K562 (cell line): ENCODE measurements at regions not wholly inside any gene's neighbourhood (a gene's known extent, or its start where the extent isn't known, plus 50 kb on each side); places are given as distances from the start of the nearest gene placed in this dataset.

ENCODE experiments used
- ATAC-seq: fragments of 200-7000 bp; cut with Tn5 transposase; 3 replicates; pipeline ENCODE4 v1.9.1; 2020; ENCODE audit warnings: moderate library complexity
- BruUV-seq: library from RNA; stranded (reverse); fragments of 400-500 nt; replicated peaks from 2 replicates; lab custom pipeline; 2021; lab: Mats Ljungman, UMichigan
- CTCF ChIA-PET: fragments of 300-600 bp; formaldehyde crosslinking; extraction: SDS; loops from one replicate; lab custom pipeline; 2021; ENCODE audit warnings: low intra/inter-chr PET ratio; lab: Yijun Ruan, JAX
- POLR2A ChIA-PET: fragments of 300-600, 350-650 bp; sonication (Branson Sonifier 250); formaldehyde crosslinking; extraction: SDS; loops from one replicate; lab custom pipeline; 2021; ENCODE audit warnings: antibody characterized with exemption, inconsistent platforms; lab: Yijun Ruan, JAX
- DNase-seq, 4 experiments: peaks; one replicate each; pipeline versions ENCODE4 v3.0.0 to v3.0.0-alpha.2; 2011 to 2018; ENCODE audit warnings: low spot score in 3 of 4, mixed read lengths in 3 of 4; ENCODE audit errors: extremely low read depth in 1 of 4
- FAIRE-seq: peaks from 2 replicates; lab custom pipeline; 2011; peaks lifted over from hg19 to GRCh38; lab: Jason Lieb, UNC
- H2AFZ ChIP-seq: 2 replicates; pipeline ENCODE4 v1.6.0; 2011; ENCODE audit warnings: low read depth, low read length, control low read depth, inconsistent platforms
- H3K27ac ChIP-seq: fragments of 200-600 bp; 3 replicates; pipeline ENCODE4 v1.8.0; 2011; ENCODE audit warnings: low read depth, mild to moderate bottlenecking, control low read depth, inconsistent platforms, low read length, moderate library complexity, mixed read lengths; ENCODE audit errors: extremely low read depth
- H3K27me3 ChIP-seq, 2 experiments: fragments of 300-600 bp in 1 of 2; 2 replicates in 1 of 2; 3 replicates in 1 of 2; pipeline versions ENCODE4 v1.6.0 to v1.8.0; 2011; ENCODE audit warnings: inconsistent platforms in 2 of 2, low read length in 2 of 2, mild to moderate bottlenecking in 1 of 2, mixed read lengths in 1 of 2, moderate library complexity in 1 of 2; ENCODE audit not compliant: control insufficient read depth in 2 of 2, insufficient read depth in 2 of 2
- H3K36me3 ChIP-seq: fragments of 300-600 bp; 3 replicates; pipeline ENCODE4 v1.8.0; 2011; ENCODE audit warnings: mild to moderate bottlenecking, low read length, inconsistent platforms; ENCODE audit not compliant: control insufficient read depth, insufficient read depth
- H3K4me1 ChIP-seq, 2 experiments: fragments of 200-600 bp in 1 of 2; replicated peaks in 1 of 2; 2 replicates in 1 of 2; 3 replicates in 1 of 2; pipeline versions ENCODE4 v1.5.1 to v1.8.0; 2011; ENCODE audit warnings: inconsistent platforms in 2 of 2, low read length in 2 of 2, mild to moderate bottlenecking in 1 of 2, mixed read lengths in 1 of 2, moderate library complexity in 1 of 2; ENCODE audit not compliant: control insufficient read depth in 2 of 2, insufficient read depth in 2 of 2
- H3K4me2 ChIP-seq: 2 replicates; pipeline ENCODE4 v1.6.1; 2011; ENCODE audit warnings: low read length, control low read depth, inconsistent platforms, mixed read lengths; ENCODE audit not compliant: insufficient read depth
- H3K4me3 ChIP-seq: fragments of 200-600 bp; sonication (generic), shearing (Covaris generic); 2 replicates; pipeline ENCODE4 v1.5.1; 2016; ENCODE audit warnings: control low read depth, inconsistent platforms
- H3K79me2 ChIP-seq: fragments of 200-600 bp; 3 replicates; pipeline ENCODE4 v1.8.0; 2011; ENCODE audit warnings: low read length, inconsistent platforms; ENCODE audit not compliant: control insufficient read depth, insufficient read depth
- H3K9ac ChIP-seq, 2 experiments: 2 replicates each; pipeline versions ENCODE4 v1.6.0 to v1.6.1; 2011; ENCODE audit warnings: low read depth in 2 of 2, low read length in 2 of 2, control low read depth in 1 of 2, inconsistent platforms in 1 of 2, mild to moderate bottlenecking in 1 of 2, mixed read lengths in 1 of 2; ENCODE audit not compliant: insufficient read depth in 1 of 2
- H3K9me1 ChIP-seq: one replicate; pipeline ENCODE4 v1.6.0; 2011; ENCODE audit warnings: inconsistent platforms, mild to moderate bottlenecking, low read length, moderate library complexity; ENCODE audit not compliant: control insufficient read depth, insufficient read depth
- H3K9me3 ChIP-seq: replicated peaks from 2 replicates; pipeline ENCODE4 v1.5.1; 2011; ENCODE audit warnings: low read depth, low read length, inconsistent platforms; ENCODE audit not compliant: control insufficient read depth, insufficient read depth
- H4K20me1 ChIP-seq: replicated peaks from 2 replicates; pipeline ENCODE4 v1.6.1; 2011; ENCODE audit warnings: low read length, inconsistent platforms, mixed read lengths; ENCODE audit not compliant: control insufficient read depth, insufficient read depth
- EP400 ChIP-seq: fragments of 450-650 bp; IDR thresholded peaks from 2 replicates; pipeline ENCODE4 v1.6.1; 2017; ENCODE audit warnings: antibody characterized with exemption, mild to moderate bottlenecking, moderate library complexity
- HDAC8 ChIP-seq: fragments of 450-650 bp; IDR thresholded peaks from 2 replicates; pipeline ENCODE4 v1.6.1; 2016; ENCODE audit warnings: mild to moderate bottlenecking, missing genetic modification characterization, moderate library complexity, missing compliant biosample characterization
- MECOM ChIP-seq: fragments of 250-450 bp; sonication (Bioruptor Pico); IDR thresholded peaks from 2 replicates; pipeline ENCODE4 v1.8.0; 2022; ENCODE audit warnings: inconsistent platforms
- MTF1 ChIP-seq: fragments of 250-450 bp; sonication (Bioruptor Pico); IDR thresholded peaks from 2 replicates; pipeline ENCODE4 v1.9.0; 2021; ENCODE audit warnings: moderate library complexity, mild to moderate bottlenecking, inconsistent platforms, borderline replicate concordance
- NFIX ChIP-seq: fragments of 250-450 bp; sonication (Bioruptor Pico); IDR thresholded peaks from 2 replicates; pipeline ENCODE4 v1.4.0; 2020; ENCODE audit warnings: low read depth, mild to moderate bottlenecking, moderate library complexity
- POLR3G ChIP-seq: IDR thresholded peaks from 2 replicates; pipeline ENCODE4 v1.6.1; 2011; ENCODE audit not compliant: insufficient read length, insufficient replicate concordance; ENCODE audit errors: extremely low read depth
- ZNF24 ChIP-seq: fragments of 450-650 bp; IDR thresholded peaks from 2 replicates; pipeline ENCODE4 v1.6.1; 2016
- WGBS: fragments of 100-300 bp; shearing (Covaris generic); methylation state at CpG from one replicate; pipeline ENCODE4 v1.1.6; 2016; ENCODE audit warnings: low coverage, mixed read lengths; ENCODE audit not compliant: insufficient coverage; ENCODE audit errors: missing lambda C conversion rate; 5-methylcytosine and 5-hydroxymethylcytosine counted together
- in situ Hi-C: fragments of 300-500 bp; cut with MboI; formaldehyde crosslinking; loops from 4 replicates; pipeline ENCODE4 v1.15.0; 2018; ENCODE audit warnings: inconsistent platforms, mixed read lengths
- intact Hi-C: fragments of 100-400 bp; cut with micrococcal nuclease; formaldehyde crosslinking; loops from 2 replicates; pipeline ENCODE4 v1.14.2; 2022

GRCh38 chr18:25420077-25420825 is 68.3 kb upstream of the ZNF521 start:
- Histone ChIP-seq H3K4me1 (no peaks in the 10 kb centered on the region), H3K4me2 (no peak overlapping the region), H3K9me3 (no peaks in the 10 kb centered on the region), H3K27me3 (no peaks in the 10 kb centered on the region; a peak in 1 of 5 replicates), H3K9ac (no peak overlapping the region), H3K36me3 (no peaks in the 10 kb centered on the region), H3K79me2 (no peaks in the 10 kb centered on the region), H2AFZ (no peak overlapping the region), H3K27ac (no peak overlapping the region), H4K20me1 (no peaks in the 10 kb centered on the region), H3K9me1 (no peaks in the 10 kb centered on the region), H3K4me3 (no peak overlapping the region)
- 3% methylated on average over 13 of the region's 13 CpGs for WGBS
- FAIRE-seq (no peak), ATAC-seq (no peak), DNase-seq (no peak)
- intact Hi-C loops, result no loop called here
- ChIA-PET POLR2A (no interaction called here), CTCF (no interaction called here)
- in situ Hi-C loops, result no loop called here
- no peak for TF ChIP-seq EP400
- no peak for TF ChIP-seq NFIX (CRISPR knock-in tag)
- no peak for TF ChIP-seq MECOM (CRISPR knock-in tag)
- TF ChIP-seq HDAC8, result no peak
- TF ChIP-seq ZNF24, result no peak
- TF ChIP-seq POLR3G, result no peak
- no peak for TF ChIP-seq MTF1 (CRISPR knock-in tag)
- no TSS peak for BruUV-seq
